Tibial artery (tissue), 4 donors: ENCODE measurements at regions not wholly inside any gene's neighbourhood (a gene's known extent, or its start where the extent isn't known, plus 50 kb on each side); places are given as distances from the start of the nearest gene placed in this dataset.
"Not testable (repeated sequence)": the region's sequence is repeated elsewhere in the genome, so short reads cannot be mapped to it uniquely, and the experiment has no call there.

Experiments
- DNase-seq, 2 donors: peaks; one replicate each; pipeline ENCODE4 v3.0.0-alpha.2; 2019
- H3K27ac ChIP-seq, 2 donors: fragments of 200-600 bp; sonication (generic) in 1 of 2; 1 replicate in 1 of 2; 2 replicates in 1 of 2; pipeline ENCODE4 v1.5.1; 2018 to 2019; ENCODE audit warnings: mild to moderate bottlenecking in 1 of 2
- H3K27me3 ChIP-seq, 2 donors: fragments of 200-600 bp; sonication (generic) in 1 of 2; one replicate each; pipeline versions ENCODE4 v1.5.1 to v1.6.0; 2016 to 2019
- H3K36me3 ChIP-seq, 3 donors: fragments of 200-600 bp; sonication (generic) in 2 of 3; one replicate each; pipeline ENCODE4 v1.5.1; 2016 to 2019; ENCODE audit warnings: mild to moderate bottlenecking in 2 of 3
- H3K4me1 ChIP-seq, 4 donors: fragments of 200-600 bp; sonication (generic) in 2 of 4; 1 replicate in 3 of 4; 2 replicates in 1 of 4; pipeline ENCODE4 v1.5.1; 2016 to 2019
- H3K4me3 ChIP-seq, 2 donors: fragments of 200-600 bp; sonication (generic) in 1 of 2; 1 replicate in 1 of 2; 2 replicates in 1 of 2; pipeline ENCODE4 v1.5.1; 2018 to 2019; ENCODE audit warnings: mild to moderate bottlenecking in 2 of 2
- H3K9me3 ChIP-seq, 3 donors: fragments of 200-600 bp; sonication (generic) in 1 of 3; one replicate each; pipeline ENCODE4 v1.5.1; 2016 to 2019
- intact Hi-C: fragments of 100-400 bp; cut with DNase I; formaldehyde crosslinking; loops from one replicate; pipeline ENCODE4 v1.15.0; 2023; ENCODE audit warnings: low total_unique reads
- TF ChIP-seq, protein P1 (sequence below), 2 experiments: fragments of 200-600 bp in 1 of 2; fragments of 450-650 bp in 1 of 2; IDR thresholded peaks; one replicate each; pipeline ENCODE4 v1.5.1; 2017 to 2019; ENCODE audit warnings: antibody characterized with exemption in 2 of 2, mild to moderate bottlenecking in 1 of 2, moderate library complexity in 1 of 2

DNA sequence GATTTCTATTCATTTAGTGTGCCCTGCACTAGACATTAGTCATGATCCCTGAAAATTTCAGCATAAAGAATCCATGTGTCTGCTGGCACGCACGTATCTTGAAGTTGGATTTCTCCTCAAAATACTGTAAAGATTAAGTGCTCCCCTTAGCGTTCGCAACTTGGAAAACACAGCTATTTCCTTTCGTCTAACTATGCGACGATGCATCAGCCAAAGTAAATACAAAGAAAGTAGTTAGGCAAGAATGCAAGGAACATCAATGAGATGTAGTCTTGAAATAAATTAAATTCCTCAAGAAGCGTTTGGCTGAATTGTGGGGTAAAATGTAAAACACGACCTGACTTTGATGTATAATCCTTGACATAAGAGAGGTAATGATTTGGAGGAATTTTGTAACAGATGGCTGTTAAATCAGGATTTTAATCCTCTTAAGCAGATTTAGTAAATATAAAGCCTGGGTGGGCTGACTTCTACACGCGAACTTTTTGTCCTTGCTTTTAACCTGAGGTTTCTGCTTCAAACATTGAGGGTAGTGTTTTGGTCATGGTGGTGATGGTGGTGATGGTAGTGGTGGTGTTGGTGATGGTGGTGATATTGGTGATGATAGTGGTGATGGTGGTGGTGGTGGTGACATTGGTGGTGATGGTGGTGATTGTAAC, 88.2 kb downstream of the FOXF2 start:
- TF ChIP-seq, protein P1, sequence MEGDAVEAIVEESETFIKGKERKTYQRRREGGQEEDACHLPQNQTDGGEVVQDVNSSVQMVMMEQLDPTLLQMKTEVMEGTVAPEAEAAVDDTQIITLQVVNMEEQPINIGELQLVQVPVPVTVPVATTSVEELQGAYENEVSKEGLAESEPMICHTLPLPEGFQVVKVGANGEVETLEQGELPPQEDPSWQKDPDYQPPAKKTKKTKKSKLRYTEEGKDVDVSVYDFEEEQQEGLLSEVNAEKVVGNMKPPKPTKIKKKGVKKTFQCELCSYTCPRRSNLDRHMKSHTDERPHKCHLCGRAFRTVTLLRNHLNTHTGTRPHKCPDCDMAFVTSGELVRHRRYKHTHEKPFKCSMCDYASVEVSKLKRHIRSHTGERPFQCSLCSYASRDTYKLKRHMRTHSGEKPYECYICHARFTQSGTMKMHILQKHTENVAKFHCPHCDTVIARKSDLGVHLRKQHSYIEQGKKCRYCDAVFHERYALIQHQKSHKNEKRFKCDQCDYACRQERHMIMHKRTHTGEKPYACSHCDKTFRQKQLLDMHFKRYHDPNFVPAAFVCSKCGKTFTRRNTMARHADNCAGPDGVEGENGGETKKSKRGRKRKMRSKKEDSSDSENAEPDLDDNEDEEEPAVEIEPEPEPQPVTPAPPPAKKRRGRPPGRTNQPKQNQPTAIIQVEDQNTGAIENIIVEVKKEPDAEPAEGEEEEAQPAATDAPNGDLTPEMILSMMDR (IDR thresholded peaks at IDR 0.05), result no peak
- Histone ChIP-seq H3K4me1 (peaks cover 0 to 26% (median 3%) of the 10 kb centered on the region in 4 donors), H3K36me3 (no peaks in the 10 kb centered on the region), H3K4me3 (no peak overlapping the region), H3K27ac (no peak overlapping the region), H3K9me3 (no peaks in the 10 kb centered on the region), H3K27me3 (no peaks in the 10 kb centered on the region)
- DNase-seq, result no peak
- intact Hi-C loops, result no loop called here

DNA sequence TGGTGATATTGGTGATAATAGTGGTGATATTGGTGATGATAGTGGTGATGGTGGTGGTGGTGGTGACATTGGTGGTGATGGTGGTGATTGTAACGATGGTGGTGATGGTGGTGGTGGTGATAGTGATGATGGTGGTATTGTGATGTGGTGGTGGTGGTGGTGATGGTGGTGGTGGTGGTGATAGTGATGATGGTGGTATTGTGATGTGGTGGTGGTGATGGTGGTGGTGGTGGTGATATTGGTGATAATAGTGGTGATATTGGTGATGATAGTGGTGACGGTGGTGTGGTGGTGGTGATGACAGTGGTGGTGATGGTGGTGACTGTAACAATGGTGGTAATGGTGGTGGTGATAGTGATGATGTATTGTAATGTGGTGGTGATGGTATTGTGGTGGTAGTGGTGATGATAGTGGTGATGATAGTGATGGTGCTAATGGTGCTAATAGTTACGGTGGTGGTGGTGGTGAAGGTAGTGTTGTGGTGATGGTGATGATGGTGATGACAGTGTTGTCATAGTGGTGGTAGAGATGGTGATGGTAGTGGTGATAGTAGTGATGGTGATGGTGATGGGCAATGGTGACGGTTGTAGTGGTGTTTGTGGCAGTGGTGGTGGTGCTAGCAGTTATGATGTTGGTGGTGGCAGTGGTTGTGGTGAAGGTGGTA, 88.9 kb downstream of the FOXF2 start:
- DNase-seq, H3K36me3 ChIP-seq, H3K27ac ChIP-seq, intact Hi-C loops, H3K9me3 ChIP-seq, H3K27me3 ChIP-seq, H3K4me3 ChIP-seq: not testable (repeated sequence)
- peaks cover 0 to 26% (median 3%) of the 10 kb centered on the region in 4 donors for H3K4me1 ChIP-seq

DNA sequence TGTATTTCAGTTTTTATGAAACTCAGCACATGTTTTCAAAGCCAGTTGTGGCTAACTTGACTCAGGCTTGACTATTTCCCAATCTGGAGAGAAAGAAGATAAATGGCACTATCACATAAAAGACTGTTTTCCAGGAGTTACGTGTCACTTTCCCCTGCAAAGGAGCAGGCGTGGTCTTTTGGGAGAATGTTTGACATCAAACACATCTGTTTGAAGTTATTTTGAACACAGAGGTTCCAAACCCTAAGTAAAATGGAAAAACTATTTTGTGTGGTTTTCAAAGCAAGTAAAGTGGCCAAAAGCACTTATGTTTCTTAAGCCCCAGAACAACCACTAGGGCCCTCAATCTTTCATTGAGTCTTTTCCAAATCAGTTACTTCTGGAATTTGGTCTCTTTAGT, 89.7 kb downstream of the FOXF2 start:
- Histone ChIP-seq H3K9me3 (no peaks in the 10 kb centered on the region), H3K27me3 (no peaks in the 10 kb centered on the region), H3K4me3 (no peak overlapping the region), H3K36me3 (no peaks in the 10 kb centered on the region), H3K4me1 (peaks cover 0 to 26% (median 3%) of the 10 kb centered on the region in 4 donors), H3K27ac (no peak overlapping the region)
- TF ChIP-seq, protein P1 (IDR thresholded peaks at IDR 0.05), result no peak
- intact Hi-C loops, result no loop called here
- no peak for DNase-seq

DNA sequence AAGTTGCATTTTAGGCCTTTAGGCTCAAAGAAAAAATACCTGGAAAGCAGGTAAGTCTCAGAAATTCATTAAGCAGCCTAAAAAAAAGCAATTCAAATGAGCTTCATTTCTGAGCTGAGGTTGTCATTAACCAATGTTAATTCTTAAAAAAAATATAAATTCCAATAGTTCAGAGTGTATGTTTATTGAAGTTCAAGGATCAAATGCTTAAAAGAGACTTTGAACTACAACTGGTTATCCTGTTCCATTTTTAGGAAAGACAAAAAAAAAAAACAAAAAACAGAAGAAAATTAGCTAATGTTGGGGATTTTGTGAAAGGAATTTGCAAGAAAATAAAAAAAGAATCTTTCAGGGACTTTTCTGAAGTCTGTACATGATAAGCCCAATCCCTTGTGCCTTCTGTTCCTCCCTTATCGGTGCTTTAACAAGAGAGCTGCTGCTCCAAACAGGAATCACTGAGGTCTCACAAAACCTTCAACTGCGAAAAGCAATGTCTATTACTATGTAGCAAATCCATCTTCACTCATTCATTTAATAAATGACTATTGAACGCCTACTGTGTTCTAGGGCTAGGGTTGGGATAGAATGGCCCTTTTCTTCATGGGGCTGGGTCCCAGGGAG, 90.3 kb downstream of the FOXF2 start:
- no peak overlapping the region for H3K27ac ChIP-seq
- no peaks in the 10 kb centered on the region for H3K27me3 ChIP-seq
- TF ChIP-seq, protein P1 (IDR thresholded peaks at IDR 0.05), result no peak
- H3K4me3 ChIP-seq, result no peak overlapping the region
- DNase-seq, result no peak
- H3K36me3 ChIP-seq, result no peaks in the 10 kb centered on the region
- intact Hi-C loops, result no loop called here
- H3K4me1 ChIP-seq, result peaks cover 0 to 26% (median 3%) of the 10 kb centered on the region in 4 donors
- H3K9me3 ChIP-seq, result no peaks in the 10 kb centered on the region

DNA sequence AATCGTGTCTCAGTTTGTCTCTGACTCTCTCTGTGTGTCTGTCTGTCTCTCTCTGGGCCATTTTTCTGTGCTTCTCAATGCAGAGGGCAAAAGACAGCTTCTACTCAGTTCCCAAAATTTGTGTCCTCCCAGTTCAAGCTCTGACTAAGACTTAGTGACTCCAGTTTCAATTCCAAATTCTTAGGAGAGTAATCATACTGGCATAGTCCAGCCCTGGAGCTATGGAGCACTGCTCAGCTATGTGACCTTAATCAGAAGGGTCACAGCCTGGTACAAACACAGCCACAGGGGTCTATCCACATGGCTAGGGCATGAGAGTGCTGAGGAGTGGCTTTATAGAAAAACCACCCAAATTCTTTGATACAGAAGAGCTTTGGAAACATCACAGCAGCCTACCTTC, 91.9 kb downstream of the FOXF2 start:
- TF ChIP-seq, protein P1 (IDR thresholded peaks at IDR 0.05), result no peak
- Histone ChIP-seq H3K9me3 (no peaks in the 10 kb centered on the region), H3K36me3 (no peaks in the 10 kb centered on the region), H3K27ac (no peak overlapping the region), H3K27me3 (no peaks in the 10 kb centered on the region), H3K4me3 (no peak overlapping the region), H3K4me1 (peaks cover 0 to 26% (median 3%) of the 10 kb centered on the region in 4 donors)
- no peak for DNase-seq
- intact Hi-C loops, result no loop called here
